H9 (cell line): ENCODE measurements at regions not wholly inside any gene's neighbourhood (a gene's known extent, or its start where the extent isn't known, plus 50 kb on each side); places are given as distances from the start of the nearest gene placed in this dataset.

Source experiments
- DNase-seq: peaks from one replicate; pipeline ENCODE4 v3.0.0-alpha.2; 2017
- H2AFZ ChIP-seq: one replicate; pipeline ENCODE4 v1.6.1; 2013; ENCODE audit warnings: mild to moderate bottlenecking, low read length, control low read depth, moderate library complexity
- H2AK5ac ChIP-seq: 2 replicates; pipeline ENCODE4 v1.6.1; 2013; ENCODE audit warnings: low read length, control low read depth, mixed read lengths; ENCODE audit not compliant: insufficient read length
- H2BK120ac ChIP-seq: one replicate; pipeline ENCODE4 v1.6.1; 2013; ENCODE audit warnings: low read depth, mild to moderate bottlenecking, low read length, control low read depth, inconsistent platforms; ENCODE audit not compliant: poor library complexity, severe bottlenecking
- H2BK12ac ChIP-seq: 2 replicates; pipeline ENCODE4 v1.6.1; 2013; ENCODE audit warnings: low read length, control low read depth, mixed read lengths, low read depth; ENCODE audit not compliant: insufficient read length
- H2BK15ac ChIP-seq: 2 replicates; pipeline ENCODE4 v1.6.1; 2013; ENCODE audit warnings: low read depth, low read length, control low read depth
- H2BK20ac ChIP-seq: one replicate; pipeline ENCODE4 v1.6.1; 2013; ENCODE audit warnings: low read depth, mild to moderate bottlenecking, low read length, control low read depth, inconsistent platforms; ENCODE audit not compliant: poor library complexity, severe bottlenecking
- H2BK5ac ChIP-seq: 2 replicates; pipeline ENCODE4 v1.6.1; 2013; ENCODE audit warnings: low read length, control low read depth, mixed read lengths; ENCODE audit not compliant: insufficient read length
- H3K14ac ChIP-seq: 2 replicates; pipeline ENCODE4 v1.6.1; 2013; ENCODE audit warnings: low read length, control low read depth; ENCODE audit not compliant: insufficient read depth
- H3K18ac ChIP-seq: 2 replicates; pipeline ENCODE4 v1.6.1; 2013; ENCODE audit warnings: low read depth, mild to moderate bottlenecking, mixed read lengths, low read length, control low read depth; ENCODE audit not compliant: insufficient read length
- H3K23ac ChIP-seq: 2 replicates; pipeline ENCODE4 v1.6.1; 2013; ENCODE audit warnings: low read length, control low read depth, mixed read lengths, low read depth; ENCODE audit not compliant: insufficient read length
- H3K23me2 ChIP-seq: 2 replicates; pipeline ENCODE4 v1.6.1; 2013; ENCODE audit warnings: low read depth, mild to moderate bottlenecking, mixed read lengths, low read length, control low read depth; ENCODE audit not compliant: insufficient read length, poor library complexity, severe bottlenecking
- H3K27ac ChIP-seq: 2 replicates; pipeline ENCODE4 v1.5.1; 2013; ENCODE audit warnings: low read length, control low read depth, mixed read lengths, low read depth; ENCODE audit not compliant: insufficient read length
- H3K27me3 ChIP-seq: 2 replicates; pipeline ENCODE4 v1.6.1; 2013; ENCODE audit warnings: low read length, control low read depth, inconsistent platforms; ENCODE audit not compliant: insufficient read depth
- H3K4ac ChIP-seq: 2 replicates; pipeline ENCODE4 v1.6.1; 2013; ENCODE audit warnings: low read depth, mild to moderate bottlenecking, control low read depth, inconsistent platforms, low read length, moderate library complexity
- H3K4me1 ChIP-seq: 2 replicates; pipeline ENCODE4 v1.6.1; 2013; ENCODE audit warnings: low read length, control low read depth, inconsistent platforms; ENCODE audit not compliant: insufficient read depth
- H3K4me2 ChIP-seq: 2 replicates; pipeline ENCODE4 v1.6.1; 2013; ENCODE audit warnings: low read length, control low read depth, mixed read lengths; ENCODE audit not compliant: insufficient read length, insufficient read depth
- H3K56ac ChIP-seq: 2 replicates; pipeline ENCODE4 v1.6.1; 2013; ENCODE audit warnings: low read depth, mild to moderate bottlenecking, mixed read lengths, low read length, control low read depth; ENCODE audit not compliant: insufficient read length
- H3K79me1 ChIP-seq: 2 replicates; pipeline ENCODE4 v1.6.1; 2013; ENCODE audit warnings: low read depth, mild to moderate bottlenecking, moderate library complexity, low read length, control low read depth, inconsistent platforms; ENCODE audit not compliant: insufficient read depth, poor library complexity, severe bottlenecking
- H3K79me2 ChIP-seq: 2 replicates; pipeline ENCODE4 v1.6.1; 2013; ENCODE audit warnings: low read length, control low read depth, inconsistent platforms; ENCODE audit not compliant: insufficient read depth
- H3K9ac ChIP-seq: 2 replicates; pipeline ENCODE4 v1.6.1; 2013; ENCODE audit warnings: low read length, control low read depth, mixed read lengths; ENCODE audit not compliant: insufficient read length; ENCODE audit errors: extremely low read depth
- H3K9me3 ChIP-seq: one replicate; pipeline ENCODE4 v1.6.1; 2013; ENCODE audit warnings: low read depth, low read length, inconsistent platforms; ENCODE audit not compliant: control insufficient read depth
- H3T11ph ChIP-seq: one replicate; pipeline ENCODE4 v1.6.1; 2013; ENCODE audit warnings: mild to moderate bottlenecking, low read length, control low read depth, inconsistent platforms
- H4K20me1 ChIP-seq: one replicate; pipeline ENCODE4 v1.6.1; 2013; ENCODE audit not compliant: control insufficient read depth, insufficient read length, insufficient read depth
- H4K5ac ChIP-seq: 2 replicates; pipeline ENCODE4 v1.6.1; 2013; ENCODE audit warnings: low read depth, mild to moderate bottlenecking, mixed read lengths, low read length, control low read depth; ENCODE audit not compliant: insufficient read length
- H4K8ac ChIP-seq: replicated peaks from 2 replicates; pipeline ENCODE4 v1.6.1; 2013; ENCODE audit warnings: low read length, control low read depth, mixed read lengths, low read depth; ENCODE audit not compliant: insufficient read length
- H4K91ac ChIP-seq: 2 replicates; pipeline ENCODE4 v1.6.1; 2013; ENCODE audit warnings: low read depth, mild to moderate bottlenecking, moderate library complexity, mixed read lengths, low read length, control low read depth; ENCODE audit not compliant: insufficient read length
- H3K27ac Mint-ChIP-seq, 3 experiments: 2 replicates in 2 of 3; 3 replicates in 1 of 3; pipeline ENCODE4 v1.8.0; 2020 to 2021; ENCODE audit warnings: mixed read lengths in 3 of 3, mild to moderate bottlenecking in 1 of 3, moderate library complexity in 1 of 3
- H3K27me3 Mint-ChIP-seq: 2 replicates; pipeline ENCODE4 v1.8.0; 2021; ENCODE audit warnings: low read depth, mild to moderate bottlenecking, moderate library complexity, mixed read lengths
- H3K36me3 Mint-ChIP-seq, 3 experiments: 2 replicates in 2 of 3; 3 replicates in 1 of 3; pipeline ENCODE4 v1.8.0; 2020 to 2021; ENCODE audit warnings: low read depth in 3 of 3, mixed read lengths in 3 of 3; ENCODE audit not compliant: insufficient read depth in 1 of 3
- H3K4me1 Mint-ChIP-seq, 2 experiments: 2 replicates each; pipeline ENCODE4 v1.8.0; 2020; ENCODE audit warnings: mixed read lengths in 2 of 2
- H3K4me3 Mint-ChIP-seq, 2 experiments: 2 replicates in 1 of 2; 3 replicates in 1 of 2; pipeline ENCODE4 v1.8.0; 2020 to 2021; ENCODE audit warnings: mild to moderate bottlenecking in 2 of 2, mixed read lengths in 2 of 2, moderate library complexity in 1 of 2
- H3K9me3 Mint-ChIP-seq, 2 experiments: 2 replicates in 1 of 2; 3 replicates in 1 of 2; pipeline ENCODE4 v1.8.0; 2020; ENCODE audit warnings: mild to moderate bottlenecking in 2 of 2, mixed read lengths in 2 of 2, moderate library complexity in 1 of 2
- WGBS: extraction: QIAGEN DNeasy Blood & Tissue Kit; methylation state at CpG from one replicate; pipeline ENCODE4 v1.1.7; 2013; ENCODE audit warnings: missing lambda C conversion rate, low lambda C conversion rate, mixed read lengths; ENCODE audit not compliant: insufficient read length; ENCODE audit errors: extremely low coverage; 5-methylcytosine and 5-hydroxymethylcytosine counted together
- TF ChIP-seq, protein P1 (sequence below): fragments of 200-600 bp; sonication (generic); conservative IDR thresholded peaks from 3 replicates; pipeline ENCODE4 v1.8.0; 2021; ENCODE audit warnings: antibody characterized with exemption, mild to moderate bottlenecking

DNA sequence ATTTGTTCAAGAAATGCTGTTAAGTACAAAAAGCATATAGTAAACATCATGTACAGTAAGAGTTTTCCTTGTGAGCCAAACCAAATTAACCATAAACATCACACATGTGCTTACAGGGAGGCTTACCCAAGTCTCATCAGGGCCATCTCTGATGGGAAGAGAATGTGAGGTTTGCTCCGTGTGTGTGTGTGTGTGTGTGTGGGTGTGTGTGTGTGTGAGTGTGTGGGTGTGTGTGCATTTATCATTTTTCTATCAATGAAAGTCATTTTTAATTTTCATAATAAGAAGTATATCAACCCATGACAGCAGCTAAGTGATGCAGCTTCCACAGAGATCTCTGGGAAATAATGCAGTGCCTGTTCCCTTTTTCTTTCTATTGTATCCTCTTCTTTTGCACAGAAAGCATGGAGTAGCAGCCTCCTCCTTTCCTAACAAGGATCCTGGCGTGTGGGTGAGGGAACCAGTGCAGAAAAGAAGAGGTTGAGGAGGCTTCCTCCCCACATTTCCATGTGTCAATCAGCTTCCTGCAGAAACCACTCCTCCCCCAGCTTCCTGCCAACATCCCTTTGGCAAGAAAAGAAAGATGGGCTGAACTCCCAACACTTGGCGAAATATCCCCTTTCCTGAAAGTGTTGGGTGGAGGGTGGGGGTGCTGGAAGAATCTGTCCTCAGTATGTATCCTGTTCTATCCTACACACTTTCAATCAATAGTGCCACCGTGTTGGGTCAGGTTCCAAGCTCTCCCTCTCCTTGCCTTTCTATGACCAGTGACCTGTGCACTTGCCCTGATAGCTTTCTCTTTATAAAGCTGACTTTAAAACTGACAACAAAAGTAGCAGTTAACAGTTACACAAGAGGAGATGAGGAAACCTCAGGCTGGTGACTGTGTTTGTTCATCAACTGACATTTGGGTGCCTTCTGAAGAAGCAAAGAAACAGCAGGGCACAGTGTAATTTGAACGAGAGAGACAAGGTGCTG is 251.8 kb upstream of the CITED2 start:
- WGBS: no CpG with 5 or more reads among the region's 5 CpGs
- no peak overlapping the region; a peak in 1 of 7 replicates for H3K27ac Mint-ChIP-seq

More for the DNA sequence above, 251.8 kb upstream of the CITED2 start:
- Histone ChIP-seq H2BK12ac (no peak overlapping the region), H2BK120ac (no peak overlapping the region), H4K8ac (no peak overlapping the region), H3K9ac (no peak overlapping the region), H2BK20ac (peak overlapping the region; percentile 50), H3K56ac (no peak overlapping the region), H3K4ac (no peak overlapping the region), H3T11ph (no peak overlapping the region), H3K27ac (no peak overlapping the region), H3K9me3 (no peaks in the 10 kb centered on the region), H4K91ac (no peak overlapping the region), H3K14ac (no peak overlapping the region), H3K27me3 (no peaks in the 10 kb centered on the region; the same call in 1 of the 2 replicates), H3K23me2 (no peaks in the 10 kb centered on the region), H4K20me1 (no peaks in the 10 kb centered on the region), H3K4me2 (no peak overlapping the region), H3K23ac (no peak overlapping the region), H3K79me1 (no peaks in the 10 kb centered on the region), H2AK5ac (no peak overlapping the region), H4K5ac (no peak overlapping the region), H3K79me2 (no peaks in the 10 kb centered on the region), H2BK15ac (no peak overlapping the region), H2AFZ (no peak overlapping the region), H3K4me1 (peaks cover 2% of the 10 kb centered on the region; the same call in 1 of the 2 replicates), H2BK5ac (no peak overlapping the region), H3K18ac (peak overlapping the region; percentile 12)
- Mint-ChIP-seq H3K4me1 (peaks cover 35 to 37% of the 10 kb centered on the region in 2 experiments), H3K4me3 (no peak overlapping the region), H3K36me3 (peaks cover 0 to 9% (median 0%) of the 10 kb centered on the region in 3 experiments; a peak in 2 of 7 replicates), H3K27me3 (peaks cover 2% of the 10 kb centered on the region; the same call in 1 of the 2 replicates), H3K9me3 (peaks cover 5 to 6% of the 10 kb centered on the region in 2 experiments; a peak in 2 of 5 replicates)
- DNase-seq: no peak
- TF ChIP-seq, protein P1, sequence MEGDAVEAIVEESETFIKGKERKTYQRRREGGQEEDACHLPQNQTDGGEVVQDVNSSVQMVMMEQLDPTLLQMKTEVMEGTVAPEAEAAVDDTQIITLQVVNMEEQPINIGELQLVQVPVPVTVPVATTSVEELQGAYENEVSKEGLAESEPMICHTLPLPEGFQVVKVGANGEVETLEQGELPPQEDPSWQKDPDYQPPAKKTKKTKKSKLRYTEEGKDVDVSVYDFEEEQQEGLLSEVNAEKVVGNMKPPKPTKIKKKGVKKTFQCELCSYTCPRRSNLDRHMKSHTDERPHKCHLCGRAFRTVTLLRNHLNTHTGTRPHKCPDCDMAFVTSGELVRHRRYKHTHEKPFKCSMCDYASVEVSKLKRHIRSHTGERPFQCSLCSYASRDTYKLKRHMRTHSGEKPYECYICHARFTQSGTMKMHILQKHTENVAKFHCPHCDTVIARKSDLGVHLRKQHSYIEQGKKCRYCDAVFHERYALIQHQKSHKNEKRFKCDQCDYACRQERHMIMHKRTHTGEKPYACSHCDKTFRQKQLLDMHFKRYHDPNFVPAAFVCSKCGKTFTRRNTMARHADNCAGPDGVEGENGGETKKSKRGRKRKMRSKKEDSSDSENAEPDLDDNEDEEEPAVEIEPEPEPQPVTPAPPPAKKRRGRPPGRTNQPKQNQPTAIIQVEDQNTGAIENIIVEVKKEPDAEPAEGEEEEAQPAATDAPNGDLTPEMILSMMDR: no peak
